GM19463 (cell line): ENCODE measurements at regions not wholly inside any gene's neighbourhood (a gene's known extent, or its start where the extent isn't known, plus 50 kb on each side); places are given as distances from the start of the nearest gene placed in this dataset.
"Not testable (repeated sequence)": the region's sequence is repeated elsewhere in the genome, so short reads cannot be mapped to it uniquely, and the experiment has no call there.

ENCODE experiments used
- ATAC-seq: cut with Tn5 transposase; IDR thresholded peaks from one replicate; pipeline ENCODE4 v1.9.1; 2021; ENCODE audit warnings: mild to moderate bottlenecking, moderate library complexity; ENCODE audit not compliant: unreplicated experiment

DNA sequence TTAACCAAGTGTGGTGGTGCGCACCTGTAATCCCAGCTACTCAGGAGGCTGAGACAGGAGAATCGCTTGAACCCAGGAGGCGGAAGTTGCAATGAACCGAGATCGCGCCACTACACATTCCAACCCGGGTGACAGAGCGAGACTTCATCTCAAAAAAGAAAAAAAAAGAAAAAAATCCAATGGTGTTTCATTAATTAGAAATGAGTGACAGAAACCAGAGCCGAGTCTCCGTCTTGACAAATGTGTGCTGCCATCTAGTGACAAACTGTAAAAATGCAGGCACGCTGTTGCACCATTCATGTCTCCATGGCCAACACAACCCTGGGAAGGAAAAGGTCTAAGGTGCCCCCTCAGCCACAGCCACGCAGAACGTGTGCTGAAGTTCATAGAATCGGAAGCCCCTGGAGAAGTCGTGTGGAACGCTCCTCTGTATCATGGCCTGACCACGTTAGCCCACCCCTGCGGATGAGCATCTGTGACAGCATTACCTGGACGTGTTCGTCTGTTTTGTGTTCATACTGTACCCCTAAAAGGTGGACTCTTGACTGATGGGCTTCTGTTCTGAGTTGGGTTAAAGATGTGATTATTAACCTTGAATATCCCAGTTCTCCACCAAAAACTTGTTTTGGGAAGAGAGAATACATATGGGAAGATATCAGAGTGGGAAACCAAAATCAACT, 94.9 kb downstream of the LYZL2 start:
- no peak for ATAC-seq

DNA sequence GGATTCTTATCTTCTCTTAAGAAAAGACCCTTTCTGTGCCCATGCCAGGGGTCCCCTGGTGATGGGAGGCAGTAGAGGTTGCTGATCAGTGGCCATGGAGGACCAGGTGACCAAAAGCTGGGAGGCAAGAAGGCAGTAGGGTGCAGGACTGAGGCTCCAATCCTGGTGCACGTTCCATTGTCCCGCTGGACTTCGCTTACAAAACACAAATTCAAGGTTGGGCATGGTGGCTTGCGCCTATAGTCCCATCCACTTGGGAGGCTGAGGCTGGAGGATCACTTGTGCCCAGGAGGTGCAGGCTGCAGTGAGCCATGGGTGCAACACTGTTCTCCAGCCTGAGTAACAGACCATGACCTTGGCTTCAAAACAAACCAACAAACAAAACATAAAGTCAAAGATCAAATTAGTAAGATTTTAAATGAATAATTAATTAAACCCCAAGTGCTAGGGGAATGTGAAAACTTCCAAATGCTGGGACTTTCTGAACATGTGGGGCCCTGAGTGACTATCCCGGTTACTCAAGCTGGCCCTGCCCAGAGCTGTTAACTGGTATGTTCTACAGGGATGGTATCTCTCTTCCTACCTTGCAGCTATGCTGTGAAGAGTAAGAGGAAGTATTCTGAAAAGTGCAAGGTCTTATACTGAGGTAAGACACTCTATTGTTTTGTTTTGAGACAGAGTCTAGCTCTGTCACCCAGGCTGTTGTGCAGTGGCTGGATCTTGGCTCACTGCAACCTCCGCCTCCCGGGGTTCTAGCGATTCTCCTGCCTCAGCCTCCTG, 97.6 kb downstream of the LYZL2 start:
- no peak for ATAC-seq

DNA sequence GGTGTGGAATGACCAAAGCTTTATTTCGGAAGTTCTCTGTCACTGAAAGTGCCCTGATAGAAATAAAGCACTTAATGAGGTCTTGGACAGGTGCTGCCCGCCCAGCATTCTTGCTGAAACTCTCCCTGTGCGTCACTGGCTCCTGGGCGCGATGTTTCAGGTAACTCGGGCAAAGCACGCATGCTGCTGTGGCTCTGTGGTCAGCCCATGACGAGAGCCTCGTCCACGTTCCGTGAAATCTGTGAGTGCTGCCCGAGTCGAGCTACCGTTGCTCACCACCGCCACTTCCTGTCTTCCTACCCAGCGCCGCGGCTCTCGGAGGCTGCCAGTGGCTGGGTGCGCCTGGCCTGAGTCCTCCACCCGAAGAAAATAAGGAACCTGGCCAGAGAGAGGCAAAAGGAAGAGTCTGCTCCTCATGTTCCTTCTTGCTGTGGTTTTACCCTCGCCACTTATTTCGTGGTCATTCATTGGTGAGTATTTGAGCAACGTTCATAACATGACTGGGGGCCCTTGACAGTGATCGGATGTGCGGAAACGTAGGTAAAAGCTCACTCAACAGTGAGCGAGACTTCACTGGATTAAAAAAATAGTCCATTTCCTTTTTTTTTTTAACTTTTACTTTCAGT, 95.5 kb downstream of the MAP3K8 start:
- ATAC-seq: peak; percentile 90

DNA sequence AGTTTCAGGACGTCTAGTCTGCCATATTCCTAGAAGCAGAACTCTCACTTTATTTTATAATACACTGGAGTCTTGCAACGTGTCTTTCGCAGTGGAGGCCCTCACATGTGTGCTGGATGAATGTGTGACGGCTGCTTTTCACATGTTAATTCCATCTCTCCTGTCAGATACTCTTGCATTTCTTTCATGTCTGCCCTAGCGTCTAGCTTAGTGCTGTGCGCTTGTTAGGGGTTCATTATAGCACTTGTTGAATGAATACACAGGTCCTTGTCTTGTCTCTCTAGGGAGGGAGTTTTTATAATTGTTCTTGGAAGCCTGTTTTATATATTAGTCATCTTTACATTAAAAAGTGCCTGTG, 94.4 kb downstream of the MAP3K8 start:
- no peak for ATAC-seq

DNA sequence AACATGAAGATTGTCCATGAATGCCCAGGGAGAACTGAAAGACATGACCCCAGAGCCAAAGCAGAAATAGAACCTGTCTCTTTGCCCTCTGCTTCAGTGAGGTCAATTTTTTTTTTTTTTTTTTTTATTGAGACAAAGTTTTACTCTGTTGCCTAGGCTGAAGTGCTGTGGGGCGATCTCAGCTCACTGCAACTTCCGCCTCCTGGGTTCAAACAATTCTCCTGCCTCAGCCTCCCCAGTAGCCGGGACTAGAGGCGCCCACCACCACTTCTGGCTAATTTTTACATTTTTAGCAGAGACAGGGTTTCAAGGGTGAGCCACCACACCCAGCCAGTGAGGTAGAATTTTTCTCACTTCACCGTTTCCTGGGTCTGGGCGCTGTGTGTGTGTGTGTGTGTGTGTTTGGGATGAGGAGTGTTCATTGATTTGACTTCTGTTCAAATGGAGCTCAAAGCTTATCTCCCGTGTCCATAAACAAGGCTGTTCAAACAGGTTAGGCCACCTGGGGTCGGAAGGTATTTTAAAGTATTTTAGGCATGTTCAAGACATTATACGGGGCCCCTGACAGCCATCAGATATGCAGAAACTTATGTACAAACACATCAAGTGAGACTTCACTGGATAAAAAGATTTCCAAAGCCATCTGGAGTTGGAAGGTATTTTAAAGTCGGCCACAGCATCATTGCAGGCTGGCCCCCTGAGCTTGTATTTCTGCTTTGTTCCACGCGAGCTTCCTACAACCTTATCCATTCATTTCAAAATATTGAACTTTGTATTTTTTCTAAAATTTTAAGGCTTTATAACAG, 93.8 kb downstream of the MAP3K8 start:
- no peak for ATAC-seq

DNA sequence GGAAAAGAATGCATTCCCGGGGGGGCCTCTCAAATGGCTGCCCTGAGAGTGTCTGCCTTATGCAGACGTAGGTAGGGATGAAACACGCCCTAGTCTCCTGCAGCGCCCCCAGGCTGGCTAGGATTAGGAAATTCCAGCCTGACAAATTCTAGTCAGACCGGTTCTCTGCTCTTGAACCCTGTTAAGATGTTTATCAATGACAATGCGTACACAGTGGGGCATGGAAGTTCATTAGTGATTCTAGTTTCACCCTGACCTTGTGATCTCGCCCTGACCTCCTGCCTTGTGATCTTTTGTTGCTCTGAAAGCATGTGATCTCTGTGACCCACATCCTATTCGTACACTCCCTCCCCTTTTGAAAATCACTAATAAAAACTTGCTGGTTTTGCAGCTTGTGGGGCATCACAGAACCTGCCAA, 88.7 kb downstream of the MAP3K8 start:
- not testable (repeated sequence) for ATAC-seq

DNA sequence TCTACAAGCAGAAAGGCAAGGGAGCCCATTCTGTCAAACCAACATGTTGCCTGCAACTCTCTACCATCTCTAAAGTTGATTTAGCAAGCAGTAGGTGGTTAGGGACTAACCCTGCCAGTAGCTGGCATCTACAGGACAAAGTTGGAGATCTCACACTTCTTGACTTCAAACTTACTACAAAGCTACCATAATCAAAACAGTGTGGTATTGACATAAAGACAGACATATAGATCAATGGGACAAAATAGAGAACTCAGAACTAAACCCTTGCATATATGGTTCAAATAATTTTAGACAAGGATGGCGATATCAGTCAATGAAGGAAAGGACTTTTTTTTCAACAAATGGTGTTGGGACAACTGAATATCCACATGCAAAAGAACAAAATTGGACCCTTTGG, 84.9 kb downstream of the MAP3K8 start:
- ATAC-seq: no peak
